ENCODE measurements at regions not wholly inside any gene's neighbourhood (a gene's known extent, or its start where the extent isn't known, plus 50 kb on each side); places are given as distances from the start of the nearest gene placed in this dataset.

DNA sequence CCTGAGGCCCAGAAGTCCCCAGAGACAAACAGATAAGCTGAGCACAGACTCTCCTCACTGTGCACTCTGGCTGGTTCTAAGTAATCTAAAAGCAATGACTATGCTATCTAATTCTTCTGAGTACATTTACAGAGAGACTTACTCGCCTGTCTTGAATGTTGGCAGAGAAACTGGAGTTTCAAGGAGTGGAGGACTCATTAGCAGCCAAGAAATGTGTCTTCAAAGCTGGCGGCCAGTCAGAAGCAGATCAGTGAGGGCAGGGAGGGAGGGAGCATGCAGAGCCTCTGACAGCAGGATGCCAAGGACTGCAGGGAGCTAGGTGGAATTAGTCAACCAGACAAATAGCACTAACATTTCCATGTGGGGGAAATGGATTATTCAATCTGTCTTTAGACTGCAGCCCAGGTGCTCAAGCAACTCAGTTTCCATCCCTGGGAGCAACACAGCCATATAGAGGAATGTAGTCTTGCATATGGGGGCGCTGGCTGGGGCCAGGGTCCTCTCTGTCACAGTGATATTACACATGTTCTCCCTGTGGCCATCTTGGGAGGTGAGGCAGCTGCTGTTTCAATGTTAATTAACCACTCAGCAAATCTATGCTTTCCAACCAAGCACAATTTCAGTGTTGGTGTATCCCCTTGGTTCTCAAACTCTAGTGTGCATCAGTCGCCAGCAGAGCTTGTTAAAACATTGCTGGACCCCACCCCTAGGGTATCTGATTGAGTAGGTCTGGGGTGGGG, 97.9 kb downstream of the CCNA1 start:
- 43% methylated on average over 4 of the region's 4 CpGs for WGBS
- H3K4me1 ChIP-seq (ENCODE audit: control insufficient read depth, insufficient read depth, low read length), result peaks cover 3% of the 10 kb centered on the region
- intact Hi-C loops (cut with DNase I), result no loop called here
- no peaks in the 10 kb centered on the region for H3K9me3 ChIP-seq (ENCODE audit: control insufficient read depth, low read length)
- DNase-seq (peak in 1 of 3 donors; percentile 40), ATAC-seq (peak; percentile 47 to 62)
- H3K27me3 ChIP-seq (ENCODE audit: control insufficient read depth, insufficient read depth), result no peaks in the 10 kb centered on the region
- no peak overlapping the region for H3K4me3 ChIP-seq (ENCODE audit: low read length)
- H3K27ac ChIP-seq (ENCODE audit: low read length), result no peak overlapping the region

DNA sequence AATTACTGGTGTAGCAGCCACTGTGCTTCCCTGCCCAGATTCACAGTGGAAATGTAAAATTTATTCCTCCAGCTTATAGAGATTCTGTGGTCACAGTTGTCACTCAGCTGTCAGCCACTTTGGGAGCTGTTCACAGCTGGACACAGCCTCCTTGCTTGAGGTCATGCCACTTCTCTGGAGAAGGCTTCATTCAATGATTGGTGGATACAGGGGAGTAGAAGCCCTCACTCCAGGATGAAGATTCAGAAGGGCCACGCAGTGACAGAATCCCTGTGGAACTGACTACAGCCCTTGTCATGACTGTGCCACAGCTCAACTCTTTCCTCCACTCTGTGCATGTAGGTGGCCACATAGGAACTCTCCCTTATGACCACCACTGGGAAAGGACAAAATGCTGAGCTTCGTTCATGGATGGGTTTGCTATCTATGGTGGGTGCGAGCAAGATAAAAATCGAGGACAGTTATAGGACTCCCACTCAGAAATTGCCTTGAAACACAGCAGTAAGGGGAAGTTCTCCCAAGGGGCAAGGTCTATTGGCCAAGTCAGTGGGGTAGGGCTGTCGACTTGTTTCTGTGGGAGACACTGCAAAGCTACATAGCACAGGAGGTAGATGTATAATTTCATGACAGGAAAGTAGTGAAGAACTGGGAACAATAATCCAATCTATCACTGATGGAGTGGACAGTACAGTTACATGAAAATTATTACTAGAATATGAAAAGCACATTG, 98.7 kb downstream of the CCNA1 start:
- WGBS, result 67% methylated on average over 5 of the region's 5 CpGs

DNA sequence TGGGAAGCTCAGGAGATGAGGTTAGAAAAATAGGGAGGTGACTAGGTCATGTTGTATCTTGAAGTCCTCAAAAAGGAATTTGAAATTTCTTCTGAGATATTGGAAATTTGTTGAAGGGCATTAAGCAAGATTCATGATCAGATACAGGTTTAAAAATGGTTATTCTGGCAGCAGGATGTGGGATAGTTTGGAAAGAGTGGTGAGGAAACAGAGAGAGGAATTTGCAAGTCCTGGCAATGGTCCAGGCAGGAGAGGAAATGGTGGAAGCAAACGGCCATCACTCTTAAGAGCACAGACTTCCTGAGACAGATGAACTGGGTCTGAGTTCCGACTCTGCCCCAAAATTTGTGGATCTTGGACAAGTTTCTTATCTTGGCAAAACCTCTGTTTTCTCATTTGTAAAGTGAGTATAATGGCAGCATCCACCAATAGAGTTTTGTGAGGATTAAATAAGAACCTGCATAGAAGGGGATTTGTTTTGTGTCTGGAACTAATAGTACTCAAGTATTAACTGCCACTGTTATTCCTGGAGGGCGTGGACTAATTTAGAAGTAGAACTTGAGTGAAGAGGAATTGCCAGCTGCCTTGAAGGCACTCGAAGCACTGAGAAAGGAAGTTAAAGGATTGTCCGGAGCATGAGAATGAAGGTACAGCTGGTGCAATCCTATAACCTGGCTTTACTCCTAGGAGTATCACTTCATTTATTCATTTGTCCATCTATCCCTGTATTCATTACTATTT, 99.6 kb downstream of the CCNA1 start:
- ATAC-seq (peak in 1 of 2 donors; percentile 56), DNase-seq (no peak)
- intact Hi-C loops (cut with DNase I), result no loop called here
- H3K27me3 ChIP-seq (ENCODE audit: control insufficient read depth, insufficient read depth), result no peaks in the 10 kb centered on the region
- H3K9me3 ChIP-seq (ENCODE audit: control insufficient read depth, low read length), result no peaks in the 10 kb centered on the region
- whole genome bisulfite sequencing, result 41% methylated on average over 5 of the region's 5 CpGs
- no peak overlapping the region for H3K4me3 ChIP-seq (ENCODE audit: low read length)
- H3K27ac ChIP-seq (ENCODE audit: low read length), result no peak overlapping the region
- H3K4me1 ChIP-seq (ENCODE audit: control insufficient read depth, insufficient read depth, low read length), result peaks cover 3% of the 10 kb centered on the region

More for the DNA sequence above, 98.7 kb downstream of the CCNA1 start:
- Histone ChIP-seq H3K9me3 (ENCODE audit: control insufficient read depth, low read length) (no peaks in the 10 kb centered on the region), H3K27me3 (ENCODE audit: control insufficient read depth, insufficient read depth) (no peaks in the 10 kb centered on the region), H3K27ac (ENCODE audit: low read length) (no peak overlapping the region), H3K4me1 (ENCODE audit: control insufficient read depth, insufficient read depth, low read length) (peaks cover 3% of the 10 kb centered on the region), H3K4me3 (ENCODE audit: low read length) (no peak overlapping the region)
- ATAC-seq (no peak), DNase-seq (no peak)
- intact Hi-C loops (cut with DNase I), result no loop called here

DNA sequence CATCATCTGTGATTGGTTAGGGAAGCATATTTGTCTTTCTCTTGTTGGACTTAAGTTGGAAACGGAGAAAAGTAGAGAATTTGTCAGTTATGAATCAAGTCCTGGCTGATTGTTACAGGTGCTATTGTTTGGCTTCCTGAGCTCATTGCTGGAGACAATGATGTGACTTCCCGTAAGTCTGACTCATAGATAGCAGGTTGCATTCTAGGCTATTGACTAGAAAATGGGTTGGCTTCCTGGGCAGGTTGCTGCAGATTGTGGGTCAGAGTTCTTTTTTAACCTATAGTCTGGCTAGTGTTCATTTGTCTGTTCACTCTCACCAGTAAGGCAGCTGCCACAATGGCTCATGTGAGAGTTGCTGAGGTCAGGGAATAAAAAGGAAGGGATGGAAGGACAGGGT, 101.5 kb downstream of the CCNA1 start:
- 64% methylated on average over 2 of the region's 2 CpGs for WGBS

DNA sequence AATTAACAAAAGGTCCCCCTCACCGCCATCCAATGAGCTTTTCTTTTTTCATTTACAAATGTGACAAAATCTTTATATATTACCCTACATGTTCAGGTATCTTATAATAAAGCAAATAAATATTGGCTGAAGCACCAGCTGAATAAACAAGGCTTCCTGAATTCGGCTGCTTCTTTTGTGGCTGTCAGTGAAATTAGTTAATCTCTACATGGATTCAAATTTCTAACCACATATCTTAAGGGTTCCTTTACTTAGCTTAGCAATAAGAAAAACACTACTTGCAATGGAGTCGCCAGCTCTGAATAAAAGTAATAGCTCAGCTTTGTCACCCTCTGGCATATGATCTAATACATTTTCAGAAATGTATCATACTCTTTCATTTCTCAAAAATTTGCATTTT, 104.3 kb downstream of the CCNA1 start:
- Histone ChIP-seq H3K9me3 (ENCODE audit: control insufficient read depth, low read length) (no peaks in the 10 kb centered on the region), H3K27ac (ENCODE audit: low read length) (no peak overlapping the region), H3K27me3 (ENCODE audit: control insufficient read depth, insufficient read depth) (no peaks in the 10 kb centered on the region), H3K4me3 (ENCODE audit: low read length) (no peak overlapping the region), H3K4me1 (ENCODE audit: control insufficient read depth, insufficient read depth, low read length) (no peaks in the 10 kb centered on the region)
- DNase-seq (no peak), ATAC-seq (no peak)
- intact Hi-C loops (cut with DNase I), result no loop called here
- 78% methylated on average over 3 of the region's 3 CpGs for WGBS

More for the DNA sequence above, 101.5 kb downstream of the CCNA1 start:
- H3K27me3 ChIP-seq (ENCODE audit: control insufficient read depth, insufficient read depth), result no peaks in the 10 kb centered on the region
- H3K4me3 ChIP-seq (ENCODE audit: low read length), result no peak overlapping the region
- no peak for DNase-seq
- intact Hi-C loops (cut with DNase I), result no loop called here
- H3K9me3 ChIP-seq (ENCODE audit: control insufficient read depth, low read length), result no peaks in the 10 kb centered on the region
- no peak for ATAC-seq
- no peak overlapping the region for H3K27ac ChIP-seq (ENCODE audit: low read length)
- H3K4me1 ChIP-seq (ENCODE audit: control insufficient read depth, insufficient read depth, low read length), result peaks cover 3% of the 10 kb centered on the region

DNA sequence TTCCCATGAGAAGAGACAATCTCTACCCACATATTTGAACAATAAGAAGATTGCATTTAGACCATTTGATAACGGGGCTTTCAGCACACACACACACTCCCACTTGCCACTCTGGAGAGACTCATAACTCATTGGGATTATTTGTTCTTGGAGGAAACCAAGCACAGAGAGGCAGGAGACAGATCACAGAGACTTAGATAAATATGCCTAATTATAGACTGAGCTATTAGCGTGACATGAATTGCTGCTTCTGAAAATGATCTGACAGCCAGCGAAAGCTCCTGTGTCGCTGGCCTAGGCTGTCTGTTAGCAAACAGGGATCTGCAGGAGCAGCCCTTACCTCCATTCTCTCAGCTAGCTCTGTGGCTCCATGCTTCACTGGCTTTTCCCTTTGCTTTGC, 111.4 kb downstream of the CCNA1 start:
- Histone ChIP-seq H3K9me3 (ENCODE audit: control insufficient read depth, low read length) (no peaks in the 10 kb centered on the region), H3K4me1 (ENCODE audit: control insufficient read depth, insufficient read depth, low read length) (no peaks in the 10 kb centered on the region), H3K27ac (ENCODE audit: low read length) (no peak overlapping the region), H3K27me3 (ENCODE audit: control insufficient read depth, insufficient read depth) (no peaks in the 10 kb centered on the region), H3K4me3 (ENCODE audit: low read length) (no peak overlapping the region)
- WGBS, result 15% methylated on average over 4 of the region's 4 CpGs
- ATAC-seq (peak; percentile 31 to 61), DNase-seq (no peak)
- intact Hi-C loops (cut with DNase I), result no loop called here

DNA sequence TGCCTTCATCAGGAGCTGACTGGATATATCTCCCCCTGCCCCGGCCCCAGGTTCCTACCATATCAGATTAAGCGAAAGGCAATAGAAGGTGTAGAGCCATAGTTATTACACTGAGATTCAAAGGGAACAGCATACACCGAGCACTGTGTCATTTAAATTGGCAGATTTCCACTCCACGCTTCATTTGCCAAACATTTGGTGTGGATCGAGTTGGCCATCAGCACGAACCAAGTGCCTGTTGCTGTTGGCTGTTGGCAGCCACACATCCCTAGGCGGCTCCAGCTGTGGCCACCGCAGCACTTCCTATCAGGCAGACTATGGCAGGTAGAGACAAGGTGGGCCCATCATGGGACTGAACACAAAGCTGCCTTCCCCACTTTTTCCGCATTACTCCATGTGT, 115.8 kb downstream of the CCNA1 start:
- Histone ChIP-seq H3K4me3 (ENCODE audit: low read length) (no peak overlapping the region), H3K4me1 (ENCODE audit: control insufficient read depth, insufficient read depth, low read length) (no peaks in the 10 kb centered on the region), H3K9me3 (ENCODE audit: control insufficient read depth, low read length) (no peaks in the 10 kb centered on the region), H3K27me3 (ENCODE audit: control insufficient read depth, insufficient read depth) (no peaks in the 10 kb centered on the region), H3K27ac (ENCODE audit: low read length) (no peak overlapping the region)
- intact Hi-C loops (cut with DNase I), result no loop called here
- DNase-seq (no peak), ATAC-seq (peak in 1 of 2 donors; percentile 47)
- 47% methylated on average over 9 of the region's 9 CpGs for WGBS

DNA sequence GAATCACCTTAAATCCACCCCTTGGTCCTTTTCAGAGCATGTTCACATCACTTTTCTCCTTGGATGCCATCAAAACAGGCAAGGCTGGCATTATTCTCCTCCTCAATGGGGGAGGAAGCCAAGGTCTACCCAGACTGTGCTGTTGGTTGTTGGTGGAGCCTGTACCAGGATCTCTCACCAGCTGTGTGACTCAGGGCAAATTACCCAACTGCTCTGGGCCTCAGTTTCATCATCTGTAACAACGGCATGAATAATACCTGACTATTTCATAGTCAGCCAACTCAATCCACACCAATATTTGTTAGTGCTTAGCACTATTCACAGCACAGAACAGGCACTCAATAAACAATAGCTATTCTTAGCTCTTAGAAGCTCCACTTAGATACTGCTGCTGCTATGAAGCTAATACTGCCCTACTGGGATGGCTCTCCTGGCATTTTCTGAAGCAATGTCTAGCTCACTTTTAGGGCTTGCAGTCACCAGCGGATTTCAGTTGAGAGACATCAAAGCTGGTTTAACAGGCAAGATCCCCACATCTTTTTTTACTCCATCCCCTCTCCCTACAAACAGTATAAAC, 116.9 kb downstream of the CCNA1 start:
- no peaks in the 10 kb centered on the region for H3K9me3 ChIP-seq (ENCODE audit: control insufficient read depth, low read length)
- no peaks in the 10 kb centered on the region for H3K27me3 ChIP-seq (ENCODE audit: control insufficient read depth, insufficient read depth)
- no peak overlapping the region for H3K27ac ChIP-seq (ENCODE audit: low read length)
- no peaks in the 10 kb centered on the region for H3K4me1 ChIP-seq (ENCODE audit: control insufficient read depth, insufficient read depth, low read length)
- no peak overlapping the region for H3K4me3 ChIP-seq (ENCODE audit: low read length)
- intact Hi-C loops (cut with DNase I), result no loop called here
- DNase-seq (no peak), ATAC-seq (no peak)
- 86% methylated on average over 2 of the region's 2 CpGs for WGBS

DNA sequence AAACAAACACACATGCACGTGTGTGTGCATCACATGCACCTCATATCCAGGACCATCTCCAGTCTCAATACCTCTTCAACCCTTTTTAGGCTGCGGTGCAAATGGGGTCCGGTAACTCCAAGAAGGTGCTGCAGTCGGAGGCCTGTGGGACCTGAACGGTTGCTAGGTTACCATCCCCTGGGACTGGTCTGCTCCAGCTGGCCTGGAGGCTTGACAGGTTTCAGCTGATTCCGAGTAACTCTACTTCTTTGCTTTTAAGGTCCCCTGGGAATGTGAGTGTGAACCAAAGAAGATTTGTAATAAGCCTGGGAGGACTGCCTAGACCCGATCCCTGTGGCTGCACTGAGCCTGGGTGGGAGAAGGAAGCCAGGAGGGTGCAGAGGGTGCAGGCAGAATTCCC, 117.5 kb downstream of the CCNA1 start:
- Histone ChIP-seq H3K27ac (ENCODE audit: low read length) (no peak overlapping the region), H3K9me3 (ENCODE audit: control insufficient read depth, low read length) (no peaks in the 10 kb centered on the region), H3K27me3 (ENCODE audit: control insufficient read depth, insufficient read depth) (no peaks in the 10 kb centered on the region), H3K4me3 (ENCODE audit: low read length) (no peak overlapping the region), H3K4me1 (ENCODE audit: control insufficient read depth, insufficient read depth, low read length) (no peaks in the 10 kb centered on the region)
- 51% methylated on average over 7 of the region's 7 CpGs for WGBS
- DNase-seq (no peak), ATAC-seq (no peak)
- intact Hi-C loops (cut with DNase I), result no loop called here

DNA sequence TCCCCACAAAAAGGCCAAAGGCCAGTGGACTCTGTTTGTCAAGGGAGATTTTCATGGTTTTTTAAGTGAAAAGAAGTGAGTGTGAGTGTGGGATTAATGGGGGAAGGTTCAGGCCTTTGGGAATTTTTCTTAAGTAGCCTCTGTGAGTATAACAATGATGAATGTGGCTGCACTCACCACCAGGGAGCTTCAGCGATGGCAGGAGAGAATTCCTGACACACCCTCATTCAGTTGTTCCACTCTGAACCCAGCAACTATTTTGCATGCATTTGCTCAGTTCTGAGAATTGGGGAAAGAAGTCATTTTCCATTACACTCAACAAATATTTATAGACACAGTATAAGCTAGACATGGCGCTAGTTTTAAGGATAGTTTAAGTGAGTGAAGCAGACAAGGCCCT, 117.9 kb downstream of the CCNA1 start:
- H3K4me3 ChIP-seq (ENCODE audit: low read length), result no peak overlapping the region
- no peaks in the 10 kb centered on the region for H3K9me3 ChIP-seq (ENCODE audit: control insufficient read depth, low read length)
- intact Hi-C loops (cut with DNase I), result no loop called here
- no peaks in the 10 kb centered on the region for H3K4me1 ChIP-seq (ENCODE audit: control insufficient read depth, insufficient read depth, low read length)
- no peak for DNase-seq
- H3K27ac ChIP-seq (ENCODE audit: low read length), result no peak overlapping the region
- 67% methylated on average over 2 of the region's 2 CpGs for WGBS
- ATAC-seq, result no peak
- H3K27me3 ChIP-seq (ENCODE audit: control insufficient read depth, insufficient read depth), result no peaks in the 10 kb centered on the region

DNA sequence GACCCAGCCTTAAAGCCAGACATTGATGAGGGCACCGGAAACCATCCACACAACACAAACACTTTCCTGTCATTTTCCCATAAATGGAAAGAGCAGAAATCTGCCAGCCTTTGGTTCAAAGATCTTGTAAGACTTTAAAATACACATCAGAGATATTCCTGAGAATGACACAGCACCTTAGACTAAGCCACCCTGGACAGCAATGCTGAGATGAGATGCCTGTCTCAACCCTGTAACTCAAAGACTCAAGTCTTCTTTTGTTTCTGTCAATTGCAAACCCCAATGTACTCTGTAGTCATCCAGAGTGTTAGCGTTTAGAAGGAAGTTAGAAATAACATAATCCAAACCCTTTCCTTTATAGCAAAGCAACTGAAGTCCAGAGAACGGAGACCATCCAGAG, 119.2 kb downstream of the CCNA1 start:
- Histone ChIP-seq H3K27ac (ENCODE audit: low read length) (no peak overlapping the region), H3K4me3 (ENCODE audit: low read length) (no peak overlapping the region), H3K4me1 (ENCODE audit: control insufficient read depth, insufficient read depth, low read length) (no peaks in the 10 kb centered on the region), H3K9me3 (ENCODE audit: control insufficient read depth, low read length) (no peaks in the 10 kb centered on the region), H3K27me3 (ENCODE audit: control insufficient read depth, insufficient read depth) (no peaks in the 10 kb centered on the region)
- ATAC-seq, result no peak
- intact Hi-C loops (cut with DNase I), result no loop called here
- no peak for DNase-seq
- WGBS, result 89% methylated on average over 3 of the region's 3 CpGs
